GM21447 (cell line): ENCODE measurements at regions not wholly inside any gene's neighbourhood (a gene's known extent, or its start where the extent isn't known, plus 50 kb on each side); places are given as distances from the start of the nearest gene placed in this dataset.
"Not testable (repeated sequence)": the region's sequence is repeated elsewhere in the genome, so short reads cannot be mapped to it uniquely, and the experiment has no call there.

Experiments
- ATAC-seq: cut with Tn5 transposase; IDR thresholded peaks from one replicate; pipeline ENCODE4 v1.9.1; 2021; ENCODE audit not compliant: unreplicated experiment

DNA sequence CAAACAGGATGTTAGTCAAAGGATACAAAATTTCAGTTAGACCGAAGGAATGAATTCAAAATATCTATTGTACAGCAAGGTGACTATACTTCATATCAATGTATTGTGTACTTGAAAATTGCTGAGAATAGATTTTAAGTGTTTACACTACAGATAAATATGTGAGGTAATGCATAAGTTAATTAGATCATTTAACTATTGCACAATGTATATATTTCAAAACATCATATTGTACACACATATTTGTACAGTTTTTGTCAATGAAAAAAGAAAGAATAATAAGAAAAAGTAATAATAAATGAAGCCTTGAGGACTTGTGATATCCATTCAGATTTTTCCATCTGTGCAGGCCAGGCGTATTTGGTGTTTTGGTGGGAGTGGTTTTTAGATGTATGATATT lies 367.4 kb upstream of the SNX7 start:
- no peak for ATAC-seq

GRCh38 chr1:98292994-98293393 lies 368.5 kb upstream of the SNX7 start:
- ATAC-seq: no peak

- ATAC-seq: no peak
Observed at GRCh38 chr1:98289311-98289710, 368.5 kb upstream of the DPYD start.

DNA sequence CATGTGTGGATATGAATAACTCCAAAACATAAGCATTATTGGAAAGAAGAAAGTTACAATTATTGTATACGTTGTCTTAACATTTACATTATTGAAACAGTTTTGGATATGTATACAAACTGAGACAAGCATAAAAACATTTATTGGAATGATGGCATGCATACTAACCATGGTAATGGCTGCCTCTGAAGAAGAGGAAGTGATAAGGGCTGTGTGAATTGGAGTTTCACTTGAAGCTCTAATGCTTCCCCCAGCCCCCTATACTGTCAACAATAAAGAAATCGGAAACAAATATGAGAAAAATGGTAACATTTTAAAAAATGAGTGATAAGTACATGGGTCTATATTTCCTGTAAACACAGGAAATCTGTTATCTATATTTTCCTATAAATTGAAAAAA lies 367.7 kb upstream of the DPYD start:
- ATAC-seq: no peak

GRCh38 chr1:98287626-98288025 lies 366.8 kb upstream of the DPYD start:
- no peak for ATAC-seq

DNA sequence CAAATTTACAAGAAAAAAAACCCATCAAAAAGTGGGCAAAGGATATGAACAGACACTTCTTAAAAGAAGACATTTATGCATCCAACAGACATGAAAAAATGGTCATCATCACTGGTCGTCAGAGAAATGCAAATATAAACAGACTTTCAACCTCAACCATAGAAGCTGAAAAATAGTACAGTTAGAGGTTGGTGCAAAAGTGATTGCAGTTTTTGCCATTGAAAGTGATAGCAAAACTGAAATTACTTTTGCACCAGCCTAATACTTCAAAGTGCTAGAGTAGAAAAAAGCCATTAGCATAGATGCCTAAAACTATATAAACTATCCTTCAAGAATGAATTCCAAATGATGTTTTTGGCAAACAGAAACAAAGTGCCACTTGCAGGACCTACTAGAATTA lies 365.8 kb upstream of the DPYD start:
- ATAC-seq: no peak

- ATAC-seq: not testable (repeated sequence)
Observed at GRCh38 chr1:98285286-98285685, 364.5 kb upstream of the DPYD start.

DNA sequence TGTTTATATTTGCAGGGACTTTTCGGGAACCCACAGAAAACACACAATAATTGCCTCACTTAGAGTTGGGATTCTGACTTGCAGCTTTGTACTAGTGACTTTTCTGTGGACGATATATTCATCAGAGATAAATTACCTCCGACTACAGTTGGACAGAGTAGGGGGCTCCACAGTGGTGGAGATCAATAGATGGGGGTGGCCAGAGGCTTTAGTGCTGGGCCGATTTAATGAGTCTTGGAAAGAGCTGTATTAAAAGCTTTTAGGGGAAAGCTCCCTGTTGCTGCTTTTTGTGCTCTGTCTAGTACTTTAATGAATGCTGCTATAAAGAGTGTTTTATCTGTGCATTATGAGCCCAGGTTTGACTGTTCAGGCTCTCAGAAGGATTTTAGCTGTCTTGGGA lies 359.2 kb upstream of the DPYD start:
- no peak for ATAC-seq

DNA sequence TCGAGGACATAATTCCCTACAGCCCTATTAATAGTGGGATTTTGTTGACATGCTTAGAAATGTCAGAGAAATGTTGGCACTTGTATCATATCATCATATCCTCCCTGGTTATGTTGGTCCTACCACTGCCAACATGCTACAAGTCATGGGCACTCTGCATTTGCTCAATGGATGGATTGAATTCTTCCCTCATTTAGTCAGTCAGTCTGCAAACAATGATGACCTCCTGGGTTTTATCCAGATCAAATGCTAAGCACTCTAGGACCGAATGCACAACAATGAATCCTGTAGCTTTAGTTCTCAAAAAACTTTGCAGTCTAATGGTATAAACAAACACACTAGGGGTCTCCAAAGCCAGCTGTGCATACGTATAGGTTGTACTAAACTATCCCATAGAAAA lies 357.2 kb upstream of the DPYD start:
- ATAC-seq: no peak

DNA sequence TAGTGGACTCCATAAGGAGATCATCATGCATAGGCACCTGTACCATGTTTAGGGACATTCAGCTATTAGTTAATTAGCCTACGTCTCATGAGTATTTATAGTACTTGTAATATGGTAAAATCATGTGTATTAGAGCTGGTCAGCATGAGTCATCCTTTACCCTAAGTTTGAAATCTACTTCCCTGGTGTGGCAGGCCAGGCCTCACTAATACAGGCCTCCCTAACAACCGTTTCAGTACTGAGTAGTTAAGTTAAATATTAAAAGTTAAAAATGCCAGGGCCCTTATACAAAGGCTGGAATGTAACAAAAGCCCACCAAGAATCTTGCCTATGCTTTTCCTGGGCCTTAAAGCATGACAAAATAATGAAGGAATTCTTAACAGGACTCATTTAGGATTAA lies 356.3 kb upstream of the DPYD start:
- ATAC-seq: no peak

DNA sequence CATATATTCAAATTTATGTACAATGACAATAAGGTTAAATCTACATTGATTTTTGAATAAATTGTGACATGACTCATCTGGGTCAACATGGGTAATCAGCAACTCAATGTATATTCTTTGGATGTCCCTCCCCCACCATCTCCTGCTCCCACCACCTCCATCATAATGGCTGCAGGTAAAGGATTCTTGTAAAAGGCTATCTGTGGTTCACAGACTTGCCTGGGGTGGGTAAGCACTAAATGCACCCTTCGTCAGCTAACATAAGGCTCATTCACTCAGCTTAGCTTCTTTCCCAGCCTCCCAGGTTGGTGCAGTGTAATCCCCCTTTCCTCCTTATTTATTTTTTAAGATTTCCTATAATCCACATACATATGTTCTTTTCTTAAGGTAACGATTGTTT lies 355.7 kb upstream of the DPYD start:
- ATAC-seq: no peak

DNA sequence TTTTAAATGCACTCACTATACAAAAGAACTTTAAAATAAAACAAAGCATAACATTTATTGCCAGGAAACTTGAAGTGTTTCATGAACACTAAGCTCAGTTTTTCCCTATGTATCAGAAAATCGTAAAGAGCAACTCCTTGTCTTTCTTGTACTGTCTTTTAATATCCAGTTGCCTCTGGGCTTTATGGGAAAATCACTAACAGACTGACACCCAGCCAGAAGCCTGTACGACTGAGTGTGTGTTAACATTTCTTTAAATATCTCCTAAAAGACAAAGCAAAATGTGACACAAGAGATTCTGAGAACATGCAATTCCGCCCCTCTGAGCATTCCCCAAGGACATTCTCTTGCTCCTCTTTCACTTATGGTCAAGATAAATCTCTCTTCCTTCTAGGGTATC lies 347.5 kb upstream of the DPYD start:
- no peak for ATAC-seq

- ATAC-seq: no peak
Observed at GRCh38 chr1:98267423-98267822, 346.6 kb upstream of the DPYD start.

GRCh38 chr1:98264727-98265126 lies 343.9 kb upstream of the DPYD start:
- ATAC-seq: no peak

DNA sequence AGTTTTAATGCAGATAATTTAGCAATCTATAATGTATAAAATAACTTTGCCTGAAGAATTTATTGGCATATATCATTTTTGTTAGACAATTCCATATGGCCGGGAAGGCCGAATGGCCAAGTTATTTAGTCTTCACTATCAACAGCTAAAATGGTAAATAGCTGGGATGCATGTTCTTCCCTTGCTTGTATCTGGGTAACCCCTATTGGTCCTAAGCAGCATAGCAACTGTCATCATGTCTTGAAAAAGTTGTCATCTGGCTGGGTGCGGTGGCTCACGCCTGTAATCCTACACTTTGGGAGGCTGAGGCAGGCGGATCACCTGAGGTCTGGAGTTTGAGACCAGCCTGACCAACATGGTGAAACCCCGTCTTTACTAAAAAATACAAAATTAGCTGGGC lies 340.0 kb upstream of the DPYD start:
- ATAC-seq: no peak

DNA sequence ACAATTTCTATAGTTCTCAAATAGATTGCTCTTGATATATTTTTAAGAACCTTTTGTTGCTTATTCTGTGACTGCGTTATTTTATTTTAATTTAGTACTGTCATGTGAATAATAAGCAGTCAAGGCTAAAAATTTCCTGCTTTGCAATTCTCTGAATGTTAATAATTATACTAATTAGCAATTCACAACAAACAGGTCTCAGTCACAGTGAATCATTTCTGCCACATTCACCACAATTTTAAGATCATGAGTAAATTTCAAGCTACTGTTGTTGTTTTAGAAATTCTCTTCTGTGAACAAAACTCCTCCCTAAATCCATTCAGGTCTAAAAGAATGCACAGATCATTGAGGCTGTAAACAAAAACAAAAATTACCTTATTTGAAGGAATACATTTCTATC lies 339.6 kb upstream of the DPYD start:
- ATAC-seq: no peak

- no peak for ATAC-seq
Observed at GRCh38 chr1:98256700-98257099, 335.9 kb upstream of the DPYD start.

- no peak for ATAC-seq
Observed at GRCh38 chr1:98253145-98253544, 332.3 kb upstream of the DPYD start.

DNA sequence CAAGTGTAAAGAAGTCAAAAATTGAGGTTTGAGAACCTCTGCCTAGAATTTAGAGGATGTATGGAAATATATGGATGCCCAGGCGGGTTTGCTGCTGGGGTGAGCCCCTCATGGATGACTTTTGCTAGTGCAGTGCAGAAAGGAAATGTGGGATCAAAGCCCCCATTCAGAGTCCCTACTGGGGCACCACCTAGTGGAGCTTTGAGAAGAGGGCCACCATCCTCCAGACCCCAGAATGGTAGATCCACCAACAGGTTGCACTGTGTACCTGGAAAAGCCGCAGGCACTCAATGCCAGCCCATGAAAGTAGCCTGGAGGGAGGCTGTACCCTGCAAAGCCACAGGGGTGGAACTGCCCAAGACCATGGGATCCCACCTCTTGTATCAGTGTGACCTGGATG lies 330.7 kb upstream of the DPYD start:
- no peak for ATAC-seq

DNA sequence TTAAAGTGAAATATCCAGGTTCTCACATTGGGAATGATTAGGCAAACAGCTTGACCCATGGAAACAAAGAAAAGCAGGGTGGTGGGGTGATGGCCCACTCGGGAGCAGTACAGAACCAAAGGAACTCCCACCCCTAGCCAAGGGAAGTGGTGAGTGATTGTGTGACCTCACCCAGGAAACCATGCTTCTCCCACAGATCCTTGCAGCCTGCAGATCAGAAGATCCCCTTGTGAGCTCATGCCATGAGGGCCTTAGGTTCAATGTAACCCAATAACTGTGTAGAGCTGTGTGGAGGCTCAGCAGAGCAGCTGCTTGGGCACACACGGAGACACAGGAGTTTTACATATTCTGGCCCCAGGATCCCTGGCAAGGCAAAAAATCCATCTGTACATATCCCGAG lies 311.8 kb upstream of the DPYD start:
- no peak for ATAC-seq

GRCh38 chr1:98222706-98223105 lies 301.9 kb upstream of the DPYD start:
- ATAC-seq: no peak

GRCh38 chr1:98221923-98222322 lies 301.1 kb upstream of the DPYD start:
- ATAC-seq: no peak

DNA sequence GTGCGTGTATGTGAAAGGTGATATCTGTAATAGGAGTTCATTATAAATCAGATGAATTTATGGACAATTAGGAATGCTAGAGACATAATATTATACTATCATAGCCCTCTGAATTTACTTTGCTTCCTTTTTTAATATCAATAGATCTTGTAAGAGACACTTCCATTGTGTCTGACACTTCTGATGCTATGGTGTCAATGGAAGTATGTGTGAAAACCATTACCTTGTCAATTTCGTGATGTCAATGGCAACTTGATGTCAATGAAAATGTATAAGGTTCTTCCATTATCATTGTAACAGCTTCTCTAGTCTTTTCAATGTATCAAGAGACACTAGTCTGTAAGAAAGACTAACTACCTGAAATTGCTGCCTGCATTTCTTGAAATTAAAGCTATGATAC lies 296.8 kb upstream of the DPYD start:
- ATAC-seq: no peak

DNA sequence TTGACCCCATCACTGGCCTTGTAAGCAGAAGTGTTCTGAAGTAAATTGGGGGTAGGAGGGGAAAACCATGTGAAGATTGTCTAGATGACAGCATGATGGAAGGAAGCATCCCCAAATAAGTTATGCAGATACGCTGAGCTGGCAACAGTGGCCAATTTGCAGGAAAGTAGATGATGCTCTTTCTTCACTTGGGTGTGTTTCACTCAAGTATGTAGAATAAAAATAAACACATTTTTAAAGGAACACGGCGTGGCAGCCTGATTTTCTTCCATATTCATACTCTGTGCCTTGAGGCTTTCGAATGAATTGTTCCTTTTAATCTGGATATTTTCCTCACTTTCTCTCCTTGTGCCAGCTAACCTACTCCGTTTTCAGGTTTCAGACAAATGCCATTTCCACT lies 295.5 kb upstream of the DPYD start:
- ATAC-seq: no peak
